ENCODE measurements at regions not wholly inside any gene's neighbourhood (a gene's known extent, or its start where the extent isn't known, plus 50 kb on each side); places are given as distances from the start of the nearest gene placed in this dataset.

DNA sequence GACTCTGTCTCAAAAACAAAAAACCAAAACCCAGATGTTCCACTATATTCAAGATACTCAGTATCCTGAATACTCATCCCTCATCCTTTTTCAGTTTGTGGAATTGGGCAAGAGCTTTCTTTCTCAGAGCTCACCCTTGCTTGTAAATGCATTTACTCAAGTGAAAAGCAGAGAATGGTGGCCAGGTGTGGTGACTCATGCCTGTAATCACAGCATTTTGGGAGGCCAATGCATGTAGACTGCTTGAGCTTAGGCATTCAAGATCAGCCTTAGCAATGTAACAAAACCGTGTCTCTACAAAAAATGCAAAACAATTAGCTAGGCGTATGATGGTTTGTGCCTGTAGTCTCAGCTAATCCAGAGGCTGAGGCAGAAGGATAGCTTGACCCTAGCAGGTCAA lies 553.2 kb upstream of the AMELY start:
- no peak for DNase-seq (ENCODE audit: low read depth)

GRCh38 chrY:7463711-7464110 lies 552.2 kb upstream of the AMELY start:
- no peak for DNase-seq (ENCODE audit: low read depth)

DNA sequence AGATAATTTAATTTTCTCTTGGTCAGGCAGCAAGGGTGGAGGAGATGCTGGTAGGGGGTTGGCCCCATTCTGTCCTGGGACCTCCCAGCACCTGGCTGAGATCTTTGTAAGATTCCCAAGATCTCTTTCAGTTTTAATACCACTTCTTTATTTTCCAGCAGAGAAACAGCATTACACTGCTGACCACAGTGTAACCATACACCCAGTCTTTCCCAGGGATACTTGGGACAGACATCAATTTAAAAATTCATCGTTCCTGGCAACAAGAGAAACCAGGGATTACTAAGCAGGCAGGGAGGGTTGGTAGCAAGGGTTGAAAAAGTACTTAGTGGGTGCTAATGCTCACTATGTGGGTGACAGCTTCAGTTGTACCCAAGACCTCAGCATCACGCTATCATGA lies 551.6 kb upstream of the AMELY start:
- no peak for DNase-seq (ENCODE audit: low read depth)

DNA sequence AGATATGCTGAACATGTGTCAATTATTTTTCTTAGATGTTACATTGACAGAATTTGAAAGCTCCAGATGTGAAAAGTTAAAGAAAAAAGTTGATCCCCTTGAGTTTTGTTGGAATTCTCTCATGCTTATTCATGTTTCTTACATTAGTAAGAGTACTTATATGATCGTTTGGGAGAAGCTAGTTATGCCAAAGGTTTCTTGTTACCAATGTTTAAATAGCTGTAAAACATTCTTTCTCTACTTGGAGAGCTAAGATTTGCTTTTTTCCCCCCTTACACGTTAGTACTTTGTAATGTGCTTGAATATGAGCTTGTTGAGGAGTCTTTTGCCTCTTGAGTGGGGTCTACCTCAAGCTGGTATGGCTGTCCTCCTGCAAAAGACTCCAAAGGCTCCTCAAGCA lies 551.1 kb upstream of the AMELY start:
- DNase-seq (ENCODE audit: low read depth), result no peak

GRCh38 chrY:7461873-7462525 lies 550.4 kb upstream of the AMELY start:
- no peak for DNase-seq (ENCODE audit: low read depth)

GRCh38 chrY:7459802-7460201 lies 548.2 kb upstream of the AMELY start:
- DNase-seq (ENCODE audit: low read depth), result no peak

DNA sequence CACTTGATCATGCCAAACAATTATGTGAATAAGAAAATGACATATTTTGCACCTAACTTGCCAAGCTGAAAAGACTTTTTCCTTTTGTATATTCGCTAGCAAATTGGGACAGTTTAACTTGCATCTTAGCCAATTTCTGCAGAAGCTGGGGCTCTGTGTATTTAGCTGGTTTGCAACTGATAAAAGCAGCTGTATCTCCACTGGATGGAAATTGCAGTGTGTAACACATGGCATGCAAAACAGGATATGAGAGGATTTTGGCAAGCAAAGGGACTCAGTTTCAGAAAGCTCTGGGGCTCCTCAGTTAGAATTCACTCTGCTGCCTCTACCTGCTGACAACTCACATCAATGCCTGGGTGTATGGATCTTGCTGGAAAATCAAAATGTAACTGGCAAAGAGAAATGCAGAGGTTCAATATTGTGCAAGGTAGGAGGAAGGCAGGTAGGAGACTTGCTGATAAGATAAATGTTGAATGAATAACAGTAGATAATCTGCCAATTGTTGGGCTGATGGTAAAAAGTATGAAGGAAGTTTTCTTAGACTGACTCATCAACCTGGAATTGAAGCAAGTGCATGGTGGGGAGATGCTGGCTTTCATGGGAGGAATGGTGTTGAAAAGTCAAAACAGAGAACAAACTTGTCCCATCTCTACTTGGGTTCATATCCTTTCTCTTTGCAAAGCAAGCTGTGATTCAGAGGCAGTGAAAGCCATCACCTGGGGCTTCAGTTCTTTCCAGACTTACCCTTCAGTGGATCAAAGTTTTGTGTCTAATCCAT lies 546.9 kb upstream of the AMELY start:
- no peak for DNase-seq (ENCODE audit: low read depth)

DNA sequence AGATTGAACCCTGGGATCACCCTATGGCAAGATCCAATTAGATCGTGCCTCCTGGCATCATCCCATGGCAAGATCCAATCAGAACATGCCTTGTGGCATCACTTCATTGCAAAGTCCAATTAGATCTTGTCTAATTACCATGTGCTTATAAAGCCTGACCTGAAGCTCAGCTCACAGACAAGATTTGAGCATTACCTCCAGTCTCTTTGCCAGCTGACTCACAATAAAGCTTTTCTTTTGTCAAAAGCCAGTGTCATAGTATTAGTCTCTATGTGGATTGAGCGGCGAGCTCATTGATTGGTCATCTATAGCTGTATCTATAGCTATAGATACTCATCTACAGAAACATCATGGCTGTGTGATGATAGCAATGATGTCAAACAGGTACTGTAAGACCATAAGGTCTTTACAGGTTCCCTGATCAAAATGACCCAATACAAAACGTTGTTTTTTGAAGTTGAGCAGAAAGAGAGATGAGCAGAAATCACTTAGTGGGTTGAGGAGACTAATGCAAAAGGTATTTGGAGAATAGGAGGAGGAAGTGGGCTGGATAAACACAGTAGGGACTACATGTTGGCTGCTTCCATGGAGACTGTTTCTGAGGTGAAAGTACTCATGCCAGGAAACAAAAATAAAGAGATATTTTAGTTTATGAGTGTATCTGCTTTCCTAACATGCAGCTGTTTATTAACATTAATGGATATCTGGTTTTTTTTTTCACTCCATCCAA lies 545.9 kb upstream of the AMELY start:
- no peak for DNase-seq (ENCODE audit: low read depth)

DNA sequence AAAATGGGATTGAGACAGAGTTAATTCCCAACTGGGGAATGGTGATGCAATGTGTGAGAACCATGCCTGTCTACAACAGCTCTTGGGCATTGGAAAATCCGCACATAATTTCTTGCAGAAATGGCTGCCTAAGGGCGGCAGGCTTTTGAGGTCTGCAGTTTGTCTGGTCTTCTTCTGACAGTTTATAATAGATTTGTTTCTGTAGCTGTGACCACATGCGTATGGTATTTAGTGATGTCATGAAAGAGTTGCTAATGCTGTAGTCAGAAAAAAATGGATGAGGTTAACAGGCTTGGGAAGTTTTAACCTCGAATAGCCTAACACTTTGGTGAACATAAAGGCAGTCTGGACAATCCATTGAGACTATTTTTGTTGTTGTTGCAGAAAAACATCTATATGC lies 544.1 kb upstream of the AMELY start:
- DNase-seq (ENCODE audit: low read depth), result no peak

DNA sequence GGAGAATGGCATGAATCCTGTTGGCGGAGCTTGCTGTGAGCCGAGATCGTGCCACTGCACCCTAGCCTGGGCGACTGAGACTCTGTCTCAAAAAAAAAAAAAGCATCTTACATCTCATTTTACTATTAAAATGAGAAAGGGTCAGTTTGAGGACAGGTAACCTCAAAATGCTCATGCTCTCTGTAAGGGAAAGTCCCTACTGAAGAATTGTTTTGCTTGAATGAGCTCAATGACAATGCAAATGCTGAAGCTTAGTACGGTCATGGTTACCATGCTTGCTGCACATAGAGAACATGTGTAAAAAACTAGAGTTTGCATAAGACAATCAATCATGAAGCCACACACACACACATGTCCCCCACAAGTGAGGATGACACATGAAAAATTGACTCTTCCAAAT lies 541.8 kb upstream of the AMELY start:
- DNase-seq (ENCODE audit: low read depth), result no peak

DNA sequence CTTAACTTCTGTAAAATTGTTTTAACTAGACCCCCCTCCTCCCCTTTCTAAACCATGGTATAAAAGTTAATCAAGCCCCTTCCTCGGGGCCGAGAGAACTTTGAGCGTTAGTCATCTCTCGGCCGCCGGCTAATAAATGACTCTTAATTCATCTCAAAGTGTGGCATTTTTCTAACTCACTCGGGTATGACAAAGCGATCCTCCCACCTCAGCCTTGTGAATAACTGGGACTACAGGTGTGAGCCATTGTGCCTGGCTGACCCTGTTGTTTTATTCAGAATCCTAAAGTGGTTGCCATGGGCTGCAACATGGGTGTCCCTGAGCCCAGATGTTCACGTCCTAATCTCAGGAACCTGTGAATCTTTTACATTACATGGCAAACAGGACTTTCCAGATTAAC lies 540.7 kb upstream of the AMELY start:
- DNase-seq (ENCODE audit: low read depth), result no peak

DNA sequence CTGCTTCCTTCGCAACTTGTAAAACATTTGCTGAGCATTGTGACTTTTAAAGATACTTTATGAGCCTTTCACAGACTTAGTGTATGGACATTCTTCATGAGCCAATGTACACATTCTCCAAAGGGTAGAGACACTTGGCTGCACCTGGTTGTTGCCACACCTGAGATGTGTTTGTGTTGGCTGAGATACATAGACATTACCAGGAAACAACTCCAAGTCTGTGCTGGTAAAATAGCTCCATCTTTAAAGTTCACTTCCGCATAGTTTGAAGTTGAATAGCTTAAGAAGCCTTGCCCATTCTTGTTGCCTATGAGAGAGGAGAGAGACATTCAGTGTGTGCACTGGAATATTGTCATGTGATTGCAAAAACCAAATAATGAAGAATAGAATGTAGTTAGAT lies 538.3 kb upstream of the AMELY start:
- DNase-seq (ENCODE audit: low read depth), result no peak

DNA sequence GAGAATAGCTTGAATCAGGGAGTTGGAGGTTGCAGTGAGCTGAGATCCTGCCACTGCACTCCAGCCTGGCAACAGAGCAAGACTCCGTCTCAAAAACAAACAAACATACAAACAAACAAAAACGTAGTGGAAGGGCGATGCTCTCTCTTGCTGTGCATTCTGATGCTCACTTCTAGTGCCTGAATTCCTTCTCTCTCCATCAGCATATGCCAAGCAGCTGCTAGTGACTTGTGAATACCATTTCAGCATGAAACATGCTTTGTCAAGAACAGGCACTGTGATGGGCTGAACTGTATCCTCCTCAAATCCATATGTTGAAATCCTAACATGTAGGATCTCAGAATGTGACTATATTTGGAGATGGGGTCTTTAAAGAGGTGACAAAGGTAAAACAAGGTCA lies 537.1 kb upstream of the AMELY start:
- DNase-seq (ENCODE audit: low read depth), result no peak

GRCh38 chrY:7447881-7448516 lies 536.4 kb upstream of the AMELY start:
- DNase-seq (ENCODE audit: low read depth), result no peak

DNA sequence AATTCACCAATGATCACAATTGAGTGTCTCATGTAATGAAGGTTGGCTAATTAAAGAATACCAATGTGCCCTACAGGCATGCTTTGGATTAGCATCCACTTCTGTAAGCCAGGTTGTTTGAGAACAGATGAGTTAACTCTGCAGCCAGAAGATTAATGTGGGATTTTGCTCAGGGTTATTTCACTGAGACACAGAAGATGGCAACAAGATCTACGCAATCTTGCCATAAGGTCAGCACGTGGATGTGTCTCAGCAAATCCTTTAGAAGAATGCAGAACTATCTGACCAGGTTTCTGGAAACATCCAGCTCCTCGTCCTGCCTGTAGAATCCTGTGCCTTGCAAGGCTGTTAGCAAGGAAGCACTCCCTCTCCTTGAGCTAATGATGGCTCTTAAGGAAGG lies 532.6 kb upstream of the AMELY start:
- no peak for DNase-seq (ENCODE audit: low read depth)

DNA sequence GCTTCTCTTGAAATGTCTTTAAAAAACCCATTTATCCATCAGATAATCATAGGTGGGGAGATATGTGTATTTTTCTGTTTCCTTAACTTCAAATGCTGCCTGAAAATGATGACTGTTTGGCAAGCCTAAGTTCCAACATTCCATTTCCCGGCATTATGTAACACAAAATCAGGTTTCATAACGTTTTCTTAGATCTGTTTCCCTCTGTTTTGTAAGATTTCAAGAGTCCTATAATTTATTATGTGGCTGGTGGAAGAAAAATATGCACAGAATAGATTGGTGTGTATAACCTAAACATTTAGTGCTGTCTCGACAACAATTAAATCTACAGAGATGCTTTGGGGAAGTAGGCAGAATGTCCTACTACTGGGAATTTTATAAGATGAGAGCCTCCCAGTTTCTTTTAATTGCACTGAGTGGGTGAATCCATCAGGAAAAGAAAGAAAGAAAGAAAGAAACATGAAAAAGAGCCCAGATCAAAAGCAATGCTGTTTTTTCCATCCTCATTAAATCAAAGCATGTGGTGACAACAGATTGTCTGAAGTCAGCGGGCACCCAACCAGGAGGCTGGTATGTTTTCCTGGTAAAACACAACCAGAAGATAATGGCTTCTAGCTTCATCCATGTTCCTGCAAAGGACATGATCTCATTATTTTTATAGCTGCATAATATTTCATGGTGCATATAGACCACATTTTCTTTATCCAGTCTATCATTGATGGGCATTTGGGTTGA lies 529.4 kb upstream of the AMELY start:
- no peak for DNase-seq (ENCODE audit: low read depth)

DNA sequence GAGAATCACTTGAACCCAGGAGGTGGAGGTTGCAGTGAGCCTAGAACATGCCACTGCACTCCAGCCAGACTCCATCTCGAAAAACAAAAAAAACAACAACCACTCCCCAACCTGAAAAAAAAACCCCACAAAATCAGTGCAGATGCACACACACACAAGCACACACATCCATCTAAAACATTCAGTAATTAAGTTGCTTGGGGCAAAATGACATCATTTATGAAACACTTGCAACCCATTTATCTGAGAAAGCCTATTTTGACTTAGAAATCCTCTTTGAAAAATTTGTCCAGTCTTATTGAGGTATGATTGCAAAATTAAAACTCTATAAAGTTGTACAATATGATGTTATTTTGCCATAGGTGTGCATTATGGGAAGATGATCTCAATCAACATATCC lies 525.5 kb upstream of the AMELY start:
- DNase-seq (ENCODE audit: low read depth), result no peak

DNA sequence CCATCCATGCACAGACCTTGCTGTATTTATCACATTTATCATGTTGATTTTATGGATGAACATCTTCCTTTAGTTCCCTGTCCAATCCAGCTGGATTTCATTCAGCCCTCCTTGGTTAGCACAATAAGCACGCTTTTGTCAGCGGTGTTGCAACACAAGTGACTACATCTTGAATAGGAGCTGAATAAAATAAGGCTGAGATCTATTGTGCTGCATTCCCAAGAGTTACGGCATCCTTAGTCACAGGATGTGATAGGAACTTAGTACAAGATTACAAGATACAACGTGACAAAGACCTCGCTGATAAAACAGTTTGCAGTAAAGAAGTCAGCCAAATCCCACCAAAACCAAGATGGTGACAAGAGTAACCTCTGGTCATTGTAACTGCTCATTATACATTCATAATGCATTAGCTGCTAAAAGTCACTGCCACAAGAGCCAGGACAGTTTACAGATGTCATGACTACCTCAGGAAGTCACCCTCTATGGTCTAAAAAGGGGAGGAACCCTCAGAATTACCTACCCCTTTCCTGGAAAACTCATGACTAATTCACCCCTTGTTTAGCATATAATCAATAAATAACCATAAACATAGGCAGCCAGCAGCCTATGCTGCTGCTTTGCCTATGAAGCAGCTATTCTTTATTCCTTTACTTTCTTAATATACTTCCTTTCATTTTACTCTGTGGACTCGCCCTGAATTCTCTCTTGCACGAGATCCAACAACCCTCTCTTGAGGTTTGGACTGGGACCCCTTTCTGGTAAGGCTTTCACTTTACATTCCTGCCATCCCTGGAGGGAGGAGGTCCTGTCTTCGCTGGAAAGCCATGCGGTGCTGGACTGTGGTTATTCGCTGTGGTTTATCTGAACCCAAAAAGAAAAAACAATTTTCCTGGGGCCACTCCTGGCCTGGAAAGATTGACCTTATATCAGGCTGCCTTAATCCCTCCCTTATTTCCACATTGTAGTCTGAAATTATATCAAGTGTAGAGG lies 522.6 kb upstream of the AMELY start:
- DNase-seq (ENCODE audit: low read depth), result no peak

DNA sequence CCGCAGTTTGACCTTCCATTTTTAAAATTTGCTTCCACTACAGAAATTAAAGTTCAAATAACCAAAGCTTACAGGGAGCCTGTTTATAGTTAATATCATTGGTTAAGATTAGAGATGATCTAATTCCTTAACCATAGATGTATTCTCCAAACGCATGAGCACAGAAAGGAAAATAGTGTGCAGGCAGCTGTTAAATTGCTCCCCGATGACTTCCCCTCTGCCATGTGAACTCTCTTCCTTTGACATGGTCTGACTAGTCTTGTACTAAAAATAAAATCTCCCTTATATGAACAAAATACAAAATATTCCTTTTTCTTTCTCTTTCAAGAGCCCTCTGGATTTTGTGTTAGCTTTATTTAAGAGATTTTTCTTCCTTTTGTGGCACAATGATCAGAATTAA lies 507.6 kb upstream of the AMELY start:
- DNase-seq (ENCODE audit: low read depth), result no peak

GRCh38 chrY:7417946-7418345 lies 506.4 kb upstream of the AMELY start:
- no peak for DNase-seq (ENCODE audit: low read depth)

DNA sequence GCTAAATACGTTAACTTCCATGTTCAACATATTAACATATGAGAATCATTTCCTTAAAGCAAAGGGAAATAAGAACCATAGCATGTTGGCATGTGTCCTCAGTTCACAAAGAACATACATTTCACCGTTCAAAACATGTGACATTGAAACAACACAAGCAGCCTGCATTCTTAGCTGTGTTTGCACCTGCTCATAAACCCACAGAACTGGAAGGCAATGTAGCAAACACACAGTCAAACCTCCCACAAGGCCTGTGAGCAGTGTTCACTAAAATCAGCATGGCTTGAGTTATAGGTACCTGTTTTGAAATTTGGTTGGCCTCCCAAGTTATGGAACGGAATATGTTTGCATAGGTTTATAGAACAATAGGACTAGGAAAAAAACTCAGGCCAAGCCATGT lies 504.9 kb upstream of the AMELY start:
- DNase-seq (ENCODE audit: low read depth), result no peak
